ENCODE measurements at regions not wholly inside any gene's neighbourhood (a gene's known extent, or its start where the extent isn't known, plus 50 kb on each side); places are given as distances from the start of the nearest gene placed in this dataset.

DNA sequence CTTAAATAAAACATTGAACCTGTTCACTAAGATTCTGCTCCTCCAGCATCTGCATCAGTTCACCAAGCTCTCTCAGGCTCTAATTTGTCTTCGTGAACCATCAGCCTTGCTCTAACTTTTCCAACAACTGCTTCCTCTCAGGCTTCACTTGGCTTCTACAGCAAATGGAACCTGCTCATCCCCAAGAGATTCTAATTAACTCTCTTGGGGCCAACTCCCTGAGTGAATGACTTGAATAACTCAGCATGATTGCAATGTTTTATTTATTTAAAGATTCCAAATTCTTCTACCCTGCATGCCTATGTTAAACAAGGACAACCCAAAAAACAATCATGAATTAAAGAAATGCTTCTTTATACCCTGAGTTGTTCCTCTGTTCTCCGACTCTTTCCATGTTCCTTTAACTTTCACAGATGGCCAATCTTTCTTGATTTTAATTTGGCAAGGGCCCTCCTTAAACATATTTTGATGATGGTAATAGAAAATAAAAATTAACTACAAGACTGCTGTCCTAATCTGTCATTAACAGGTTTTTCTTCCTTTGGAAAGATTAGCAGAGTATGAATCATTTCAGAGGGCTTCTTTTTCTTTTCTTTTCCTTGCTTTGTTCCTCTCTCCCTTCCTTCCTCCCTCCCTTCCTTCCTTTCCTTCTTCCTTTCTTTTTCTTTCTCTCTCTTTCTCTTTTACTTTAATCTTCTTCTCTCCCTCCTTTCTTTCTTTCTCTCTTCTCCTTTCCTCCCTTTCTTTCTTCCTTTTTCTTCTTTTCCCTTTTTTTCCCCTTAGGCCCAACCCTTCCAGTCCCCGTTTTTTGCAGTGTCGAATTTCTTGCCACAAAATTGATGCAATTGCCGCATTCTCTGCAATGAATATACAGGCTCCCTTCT is 195.0 kb upstream of the RHOBTB1 start:
- Histone ChIP-seq H2AFZ (ENCODE audit: low read length) (peak overlapping the region; percentile 27), H4K20me1 (ENCODE audit: insufficient read depth, low read length) (no peaks in the 10 kb centered on the region)

GRCh38 chr10:61136139-61136538 is 192.2 kb upstream of the RHOBTB1 start:
- no peak for TF ChIP-seq CTCF (IDR thresholded peaks at IDR 0.05; ENCODE audit: extremely low read depth, low read depth, low read length)
- DNase-seq (ENCODE audit: insufficient read length, low spot score, missing footprints): no peak
- H3K36me3 ChIP-seq (ENCODE audit: insufficient read depth, low read length): no peaks in the 10 kb centered on the region
- H4K20me1 ChIP-seq (ENCODE audit: insufficient read depth, low read length): no peaks in the 10 kb centered on the region
- peak overlapping the region; percentile 7 for H2AFZ ChIP-seq (ENCODE audit: low read length)
- H3K9me3 ChIP-seq (ENCODE audit: low read depth, low read length): no peaks in the 10 kb centered on the region
- no peak overlapping the region for H3K27ac ChIP-seq (ENCODE audit: low read depth, low read length)
- no peak overlapping the region for H3K4me3 ChIP-seq (ENCODE audit: insufficient read depth, low read length)
- no peaks in the 10 kb centered on the region for H3K27me3 ChIP-seq (ENCODE audit: insufficient read depth, low read length)
- H3K79me2 ChIP-seq (ENCODE audit: insufficient read depth, low read length): no peaks in the 10 kb centered on the region
- peaks cover 13% of the 10 kb centered on the region for H3K4me1 ChIP-seq (ENCODE audit: insufficient read depth, low read length)
- H3K4me2 ChIP-seq (ENCODE audit: insufficient read depth, low read length): no peak overlapping the region

More for the DNA sequence above, 195.0 kb upstream of the RHOBTB1 start:
- Histone ChIP-seq H3K27ac (ENCODE audit: low read depth, low read length) (no peak overlapping the region), H3K4me2 (ENCODE audit: insufficient read depth, low read length) (no peak overlapping the region), H3K9me3 (ENCODE audit: low read depth, low read length) (no peaks in the 10 kb centered on the region), H3K4me3 (ENCODE audit: insufficient read depth, low read length) (no peak overlapping the region), H3K36me3 (ENCODE audit: insufficient read depth, low read length) (no peaks in the 10 kb centered on the region), H3K4me1 (ENCODE audit: insufficient read depth, low read length) (peaks cover 13% of the 10 kb centered on the region), H3K27me3 (ENCODE audit: insufficient read depth, low read length) (no peaks in the 10 kb centered on the region), H3K79me2 (ENCODE audit: insufficient read depth, low read length) (no peaks in the 10 kb centered on the region)
- no peak for DNase-seq (ENCODE audit: insufficient read length, low spot score, missing footprints)
- no peak for TF ChIP-seq CTCF (IDR thresholded peaks at IDR 0.05; ENCODE audit: extremely low read depth, low read depth, low read length)

GRCh38 chr10:61135276-61135721 is 191.3 kb upstream of the RHOBTB1 start:
- Histone ChIP-seq H3K4me1 (ENCODE audit: insufficient read depth, low read length) (peaks cover 13% of the 10 kb centered on the region), H3K79me2 (ENCODE audit: insufficient read depth, low read length) (no peaks in the 10 kb centered on the region), H4K20me1 (ENCODE audit: insufficient read depth, low read length) (no peaks in the 10 kb centered on the region), H3K4me3 (ENCODE audit: insufficient read depth, low read length) (no peak overlapping the region), H3K36me3 (ENCODE audit: insufficient read depth, low read length) (no peaks in the 10 kb centered on the region), H3K9me3 (ENCODE audit: low read depth, low read length) (no peaks in the 10 kb centered on the region), H3K4me2 (ENCODE audit: insufficient read depth, low read length) (no peak overlapping the region), H2AFZ (ENCODE audit: low read length) (no peak overlapping the region), H3K27ac (ENCODE audit: low read depth, low read length) (no peak overlapping the region), H3K27me3 (ENCODE audit: insufficient read depth, low read length) (no peaks in the 10 kb centered on the region)
- DNase-seq (ENCODE audit: insufficient read length, low spot score, missing footprints): no peak
- TF ChIP-seq CTCF (IDR thresholded peaks at IDR 0.05; ENCODE audit: extremely low read depth, low read depth, low read length): no peak

DNA sequence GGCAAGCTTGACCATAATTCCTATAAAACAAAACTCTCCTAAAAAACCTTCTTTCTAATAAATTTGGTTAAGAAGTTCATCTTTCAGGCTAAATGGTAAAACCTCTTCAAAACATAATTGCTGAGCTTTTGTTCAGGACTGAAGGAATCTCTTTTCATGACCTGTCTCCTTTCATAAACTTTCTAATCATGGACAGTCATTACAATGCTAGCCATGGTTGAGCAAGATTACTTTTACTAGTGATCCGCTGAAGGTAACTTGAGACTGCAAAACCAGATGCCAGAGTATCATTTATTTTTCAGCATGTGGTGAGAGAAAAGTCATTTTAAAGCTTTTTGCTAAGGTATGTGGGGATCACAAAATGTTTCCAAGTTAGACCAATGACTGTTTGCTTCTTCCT is 186.4 kb upstream of the RHOBTB1 start:
- Histone ChIP-seq H3K4me2 (ENCODE audit: insufficient read depth, low read length) (no peak overlapping the region), H2AFZ (ENCODE audit: low read length) (no peak overlapping the region), H3K36me3 (ENCODE audit: insufficient read depth, low read length) (no peaks in the 10 kb centered on the region), H3K4me1 (ENCODE audit: insufficient read depth, low read length) (no peaks in the 10 kb centered on the region), H3K79me2 (ENCODE audit: insufficient read depth, low read length) (no peaks in the 10 kb centered on the region), H3K27me3 (ENCODE audit: insufficient read depth, low read length) (peaks cover 4% of the 10 kb centered on the region), H3K4me3 (ENCODE audit: insufficient read depth, low read length) (no peak overlapping the region), H3K9me3 (ENCODE audit: low read depth, low read length) (no peaks in the 10 kb centered on the region), H4K20me1 (ENCODE audit: insufficient read depth, low read length) (no peaks in the 10 kb centered on the region), H3K27ac (ENCODE audit: low read depth, low read length) (no peak overlapping the region)
- DNase-seq (ENCODE audit: insufficient read length, low spot score, missing footprints): no peak
- no peak for TF ChIP-seq CTCF (IDR thresholded peaks at IDR 0.05; ENCODE audit: extremely low read depth, low read depth, low read length)

Data from osteoblast (primary cell).